ENCODE measurements at regions not wholly inside any gene's neighbourhood (a gene's known extent, or its start where the extent isn't known, plus 50 kb on each side); places are given as distances from the start of the nearest gene placed in this dataset.

DNA sequence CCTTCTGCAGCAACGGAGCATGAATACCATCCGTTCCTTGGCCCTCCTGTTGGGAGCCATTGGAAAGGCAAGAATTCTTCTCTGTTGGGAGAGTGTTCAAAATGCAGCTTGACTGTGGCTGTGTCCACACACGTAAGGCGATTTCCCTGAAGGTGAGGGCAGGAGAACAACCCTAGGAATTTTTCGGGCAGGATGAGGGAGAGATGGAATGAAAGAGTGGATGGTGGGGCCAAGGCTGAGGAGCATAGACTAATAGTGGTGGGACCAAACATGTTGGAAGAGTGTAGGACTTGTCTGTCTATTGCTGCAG lies 924.9 kb downstream of the TBC1D22A start:
- H3K36me3 ChIP-seq (ENCODE audit: control insufficient read depth, insufficient read depth, low read length): no peaks in the 10 kb centered on the region
- TF ChIP-seq, protein P1, sequence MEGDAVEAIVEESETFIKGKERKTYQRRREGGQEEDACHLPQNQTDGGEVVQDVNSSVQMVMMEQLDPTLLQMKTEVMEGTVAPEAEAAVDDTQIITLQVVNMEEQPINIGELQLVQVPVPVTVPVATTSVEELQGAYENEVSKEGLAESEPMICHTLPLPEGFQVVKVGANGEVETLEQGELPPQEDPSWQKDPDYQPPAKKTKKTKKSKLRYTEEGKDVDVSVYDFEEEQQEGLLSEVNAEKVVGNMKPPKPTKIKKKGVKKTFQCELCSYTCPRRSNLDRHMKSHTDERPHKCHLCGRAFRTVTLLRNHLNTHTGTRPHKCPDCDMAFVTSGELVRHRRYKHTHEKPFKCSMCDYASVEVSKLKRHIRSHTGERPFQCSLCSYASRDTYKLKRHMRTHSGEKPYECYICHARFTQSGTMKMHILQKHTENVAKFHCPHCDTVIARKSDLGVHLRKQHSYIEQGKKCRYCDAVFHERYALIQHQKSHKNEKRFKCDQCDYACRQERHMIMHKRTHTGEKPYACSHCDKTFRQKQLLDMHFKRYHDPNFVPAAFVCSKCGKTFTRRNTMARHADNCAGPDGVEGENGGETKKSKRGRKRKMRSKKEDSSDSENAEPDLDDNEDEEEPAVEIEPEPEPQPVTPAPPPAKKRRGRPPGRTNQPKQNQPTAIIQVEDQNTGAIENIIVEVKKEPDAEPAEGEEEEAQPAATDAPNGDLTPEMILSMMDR (IDR thresholded peaks at IDR 0.05; ENCODE audit: insufficient read depth, low read depth, low read length): no peak
- CTCF ChIA-PET: no interaction called here
- POLR2A ChIA-PET: no interaction called here
- no peaks in the 10 kb centered on the region for H3K27me3 ChIP-seq (ENCODE audit: control insufficient read depth, insufficient read depth, low read length)
- H3K4me3 ChIP-seq (ENCODE audit: low read depth, low read length): no peak overlapping the region
- DNase-seq (ENCODE audit: low read depth): no peak

DNA sequence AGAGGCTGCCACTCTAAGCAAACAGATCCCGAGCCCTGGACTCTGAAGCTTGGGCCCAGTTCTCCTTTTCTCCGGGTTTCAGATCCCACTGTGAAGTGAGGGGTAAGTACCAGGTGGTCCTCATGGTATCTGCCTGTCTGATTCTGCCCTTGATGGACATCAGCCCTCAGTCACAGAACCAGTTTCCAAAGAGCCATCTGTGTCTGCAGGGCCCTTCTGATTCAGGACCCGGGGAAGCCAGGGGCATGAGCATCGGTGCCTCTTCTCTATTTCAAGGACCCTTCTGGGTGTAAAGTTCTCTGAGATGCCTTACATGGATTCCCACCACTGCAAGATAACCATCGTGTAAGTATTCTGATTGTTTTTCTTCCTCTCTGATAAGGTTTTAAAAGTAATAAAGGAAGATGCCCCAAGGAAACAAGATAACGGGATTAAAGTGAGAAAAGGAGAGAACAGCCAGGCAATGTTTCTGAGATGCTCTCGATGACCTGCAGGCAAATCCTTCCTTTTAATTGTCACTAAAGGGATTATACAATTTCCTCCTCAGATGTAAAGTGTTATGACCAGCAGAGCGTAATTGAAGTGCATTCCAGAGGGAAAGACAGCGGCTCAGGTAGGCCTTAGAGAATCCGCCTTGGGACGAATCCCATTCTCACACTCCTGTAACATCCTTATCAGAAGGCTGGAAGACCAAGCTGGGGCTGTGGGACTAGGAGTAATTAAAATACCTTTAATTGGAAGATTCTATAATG lies 924.3 kb downstream of the TBC1D22A start:
- no peak overlapping the region for H3K4me3 ChIP-seq (ENCODE audit: low read depth, low read length)
- no peak for DNase-seq (ENCODE audit: low read depth)
- H3K36me3 ChIP-seq (ENCODE audit: control insufficient read depth, insufficient read depth, low read length): no peaks in the 10 kb centered on the region
- H3K27me3 ChIP-seq (ENCODE audit: control insufficient read depth, insufficient read depth, low read length): no peaks in the 10 kb centered on the region
- ChIA-PET POLR2A (no interaction called here), CTCF (no interaction called here)
- TF ChIP-seq, protein P1 (IDR thresholded peaks at IDR 0.05; ENCODE audit: insufficient read depth, low read depth, low read length): no peak

DNA sequence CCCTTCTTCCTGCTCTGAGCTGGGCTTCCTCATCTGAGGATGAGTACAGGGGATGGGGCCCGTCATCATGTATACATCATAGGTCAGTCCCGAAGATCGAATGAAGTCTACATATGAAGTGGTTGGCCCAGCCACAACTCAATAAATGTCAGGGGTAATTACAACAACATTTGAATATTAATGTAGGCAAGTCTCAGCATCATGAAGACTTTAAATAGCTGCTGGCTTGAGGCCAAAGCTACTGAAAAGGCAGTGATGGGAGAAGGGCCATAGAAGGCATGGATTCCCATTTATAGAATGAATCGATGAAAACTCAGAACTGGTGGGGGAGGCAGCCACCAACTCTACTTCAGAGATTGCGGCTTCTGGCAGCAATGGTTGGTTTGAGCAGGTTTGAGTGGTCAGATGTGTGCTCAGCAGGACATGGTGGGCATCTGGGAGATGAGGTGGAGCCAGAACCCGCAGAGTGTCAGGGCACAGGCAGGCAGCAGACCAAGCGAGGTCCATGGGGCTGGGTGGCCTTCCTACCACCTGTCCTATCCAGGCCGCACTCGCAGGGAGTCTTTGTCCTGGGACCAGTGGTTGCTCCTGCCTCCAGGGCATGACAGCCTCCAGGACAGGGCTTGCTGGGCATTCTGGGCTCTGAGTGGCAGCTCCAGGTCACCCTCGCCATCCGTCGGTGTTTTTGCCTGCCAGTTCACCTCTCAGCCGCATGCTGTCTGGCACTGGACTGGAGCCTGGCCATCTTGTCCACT lies 919.1 kb downstream of the TBC1D22A start:
- DNase-seq (ENCODE audit: low read depth): no peak
- CTCF ChIA-PET: no interaction called here
- H3K4me3 ChIP-seq (ENCODE audit: low read depth, low read length): no peak overlapping the region
- TF ChIP-seq, protein P1 (IDR thresholded peaks at IDR 0.05; ENCODE audit: insufficient read depth, low read depth, low read length): no peak
- no peaks in the 10 kb centered on the region for H3K36me3 ChIP-seq (ENCODE audit: control insufficient read depth, insufficient read depth, low read length)
- H3K27me3 ChIP-seq (ENCODE audit: control insufficient read depth, insufficient read depth, low read length): no peaks in the 10 kb centered on the region
- POLR2A ChIA-PET: no interaction called here

DNA sequence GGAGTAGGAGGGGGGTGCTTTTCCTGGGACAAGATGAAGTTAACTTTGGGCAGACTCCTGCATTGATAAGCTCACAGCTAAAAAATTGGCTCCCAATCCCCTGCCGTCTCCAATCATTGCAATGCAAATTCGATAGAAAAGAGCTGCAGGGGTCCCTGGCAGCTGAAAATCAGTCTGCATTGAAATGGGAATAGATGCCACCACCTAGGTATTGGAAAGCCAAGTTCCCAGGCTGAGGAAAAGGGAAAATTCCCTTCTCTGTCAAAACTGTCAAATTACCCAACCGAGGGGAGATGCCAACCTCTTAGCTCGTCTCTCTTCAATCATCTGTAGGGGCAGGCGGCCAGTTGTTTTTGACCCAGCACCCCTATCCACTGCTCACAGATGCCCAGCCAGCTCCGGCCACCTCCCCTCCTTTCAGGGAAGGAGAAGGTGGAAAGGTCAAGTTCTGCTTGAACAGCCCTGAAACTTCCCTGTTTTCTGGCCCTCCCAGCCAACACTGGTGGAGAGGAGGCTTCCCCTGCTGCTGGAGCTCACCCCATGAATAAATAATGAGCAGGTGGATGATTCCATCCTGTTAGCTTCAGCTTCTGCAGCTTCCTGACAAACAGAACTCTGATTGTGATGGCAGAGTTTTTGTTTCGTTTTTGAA lies 916.3 kb downstream of the TBC1D22A start:
- no peak overlapping the region for H3K4me3 ChIP-seq (ENCODE audit: low read depth, low read length)
- H3K27me3 ChIP-seq (ENCODE audit: control insufficient read depth, insufficient read depth, low read length): no peaks in the 10 kb centered on the region
- TF ChIP-seq, protein P1 (IDR thresholded peaks at IDR 0.05; ENCODE audit: insufficient read depth, low read depth, low read length): no peak
- ChIA-PET CTCF (no interaction called here), POLR2A (no interaction called here)
- H3K36me3 ChIP-seq (ENCODE audit: control insufficient read depth, insufficient read depth, low read length): no peaks in the 10 kb centered on the region
- DNase-seq (ENCODE audit: low read depth): no peak

DNA sequence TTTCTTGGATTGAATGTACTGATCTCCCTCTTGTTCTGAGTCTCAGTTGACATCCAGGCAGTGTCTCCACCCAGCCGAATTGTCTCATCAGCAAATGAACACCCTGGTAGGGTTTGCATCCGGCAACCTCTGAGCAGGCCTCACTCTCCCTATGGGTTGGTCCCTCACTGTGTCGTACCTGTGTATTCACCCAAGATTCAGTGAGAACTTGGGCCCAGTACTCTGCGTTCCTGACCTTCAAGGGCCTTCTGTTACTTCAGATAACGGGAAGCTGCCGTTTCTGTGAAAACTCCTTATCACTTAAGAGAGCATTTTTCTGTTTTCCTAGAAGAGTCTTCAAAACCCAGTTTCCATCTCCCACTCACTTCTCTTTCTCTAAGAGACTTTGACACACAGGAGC lies 915.6 kb downstream of the TBC1D22A start:
- CTCF ChIA-PET: no interaction called here

More for the DNA sequence above, 915.6 kb downstream of the TBC1D22A start:
- no peaks in the 10 kb centered on the region for H3K27me3 ChIP-seq (ENCODE audit: control insufficient read depth, insufficient read depth, low read length)
- POLR2A ChIA-PET: no interaction called here
- TF ChIP-seq, protein P1 (IDR thresholded peaks at IDR 0.05; ENCODE audit: insufficient read depth, low read depth, low read length): no peak
- no peaks in the 10 kb centered on the region for H3K36me3 ChIP-seq (ENCODE audit: control insufficient read depth, insufficient read depth, low read length)
- DNase-seq (ENCODE audit: low read depth): no peak
- no peak overlapping the region for H3K4me3 ChIP-seq (ENCODE audit: low read depth, low read length)

Measured in BJ (cell line).